Smooth muscle cell (in vitro differentiated cells): ENCODE measurements at regions not wholly inside any gene's neighbourhood (a gene's known extent, or its start where the extent isn't known, plus 50 kb on each side); places are given as distances from the start of the nearest gene placed in this dataset.
"Not testable (repeated sequence)": the region's sequence is repeated elsewhere in the genome, so short reads cannot be mapped to it uniquely, and the experiment has no call there.

Experiments used
- DNase-seq: peaks from one replicate; lab custom pipeline; 2025; ENCODE audit not compliant: unreplicated experiment; lab: John Stamatoyannopoulos, UW
- H2AFZ ChIP-seq: fragments of 200-600 bp; sonication (generic); 2 replicates; pipeline ENCODE4 v1.6.0; 2016; ENCODE audit warnings: antibody characterized with exemption, low read depth, mild to moderate bottlenecking
- H3F3A ChIP-seq: fragments of 200-600 bp; sonication (generic); 2 replicates; pipeline ENCODE4 v1.6.0; 2017; ENCODE audit warnings: antibody characterized with exemption, low read depth
- H3K27ac ChIP-seq: fragments of 200-600 bp; sonication (generic); 2 replicates; pipeline ENCODE4 v1.5.1; 2016; ENCODE audit warnings: low read depth, mild to moderate bottlenecking
- H3K27me3 ChIP-seq: fragments of 200-600 bp; sonication (generic); 2 replicates; pipeline ENCODE4 v1.6.1; 2016; ENCODE audit warnings: low read depth, mild to moderate bottlenecking
- H3K36me3 ChIP-seq: fragments of 200-600 bp; sonication (generic); 2 replicates; pipeline ENCODE4 v1.5.1; 2016; ENCODE audit warnings: low read depth
- H3K4me1 ChIP-seq: fragments of 200-600 bp; sonication (generic); 2 replicates; pipeline ENCODE4 v1.5.1; 2016; ENCODE audit warnings: low read depth
- H3K4me2 ChIP-seq: fragments of 200-600 bp; sonication (generic); 2 replicates; pipeline ENCODE4 v1.6.0; 2016; ENCODE audit warnings: mild to moderate bottlenecking
- H3K4me3 ChIP-seq: fragments of 200-600 bp; sonication (generic); 2 replicates; pipeline ENCODE4 v1.5.1; 2016; ENCODE audit warnings: mild to moderate bottlenecking
- H3K79me2 ChIP-seq: fragments of 200-600 bp; sonication (generic); 2 replicates; pipeline ENCODE4 v1.6.0; 2016; ENCODE audit warnings: low read depth, mild to moderate bottlenecking
- H3K9ac ChIP-seq: fragments of 200-600 bp; sonication (generic); 2 replicates; pipeline ENCODE4 v1.6.0; 2016; ENCODE audit warnings: low read depth
- H3K9me3 ChIP-seq: fragments of 200-600 bp; sonication (generic); replicated peaks from 2 replicates; pipeline ENCODE4 v1.5.1; 2016; ENCODE audit warnings: low read depth
- H4K20me1 ChIP-seq: fragments of 200-600 bp; sonication (generic); 2 replicates; pipeline ENCODE4 v1.6.0; 2016; ENCODE audit warnings: low read depth
- WGBS: methylation state at CpG from one replicate; pipeline ENCODE4 v1.1.7; 2016; ENCODE audit warnings: low lambda C conversion rate; 5-methylcytosine and 5-hydroxymethylcytosine counted together
- TF ChIP-seq, protein P1 (sequence below): fragments of 200-600 bp; sonication (generic); IDR thresholded peaks from 2 replicates; pipeline ENCODE4 v1.5.1; 2017; ENCODE audit warnings: borderline replicate concordance, mild to moderate bottlenecking, antibody characterized with exemption; ENCODE audit not compliant: insufficient read depth, poor library complexity, severe bottlenecking

GRCh38 chr5:25970906-25971489 is 1067.4 kb downstream of the CDH9 start:
- TF ChIP-seq, protein P1, sequence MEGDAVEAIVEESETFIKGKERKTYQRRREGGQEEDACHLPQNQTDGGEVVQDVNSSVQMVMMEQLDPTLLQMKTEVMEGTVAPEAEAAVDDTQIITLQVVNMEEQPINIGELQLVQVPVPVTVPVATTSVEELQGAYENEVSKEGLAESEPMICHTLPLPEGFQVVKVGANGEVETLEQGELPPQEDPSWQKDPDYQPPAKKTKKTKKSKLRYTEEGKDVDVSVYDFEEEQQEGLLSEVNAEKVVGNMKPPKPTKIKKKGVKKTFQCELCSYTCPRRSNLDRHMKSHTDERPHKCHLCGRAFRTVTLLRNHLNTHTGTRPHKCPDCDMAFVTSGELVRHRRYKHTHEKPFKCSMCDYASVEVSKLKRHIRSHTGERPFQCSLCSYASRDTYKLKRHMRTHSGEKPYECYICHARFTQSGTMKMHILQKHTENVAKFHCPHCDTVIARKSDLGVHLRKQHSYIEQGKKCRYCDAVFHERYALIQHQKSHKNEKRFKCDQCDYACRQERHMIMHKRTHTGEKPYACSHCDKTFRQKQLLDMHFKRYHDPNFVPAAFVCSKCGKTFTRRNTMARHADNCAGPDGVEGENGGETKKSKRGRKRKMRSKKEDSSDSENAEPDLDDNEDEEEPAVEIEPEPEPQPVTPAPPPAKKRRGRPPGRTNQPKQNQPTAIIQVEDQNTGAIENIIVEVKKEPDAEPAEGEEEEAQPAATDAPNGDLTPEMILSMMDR: no peak
- Histone ChIP-seq H3K9ac (no peak overlapping the region), H3K9me3 (no peaks in the 10 kb centered on the region), H3K4me1 (no peaks in the 10 kb centered on the region), H3K27me3 (no peaks in the 10 kb centered on the region), H3K27ac (no peak overlapping the region), H3K79me2 (no peaks in the 10 kb centered on the region), H3F3A (no peaks in the 10 kb centered on the region), H3K4me3 (no peak overlapping the region), H2AFZ (no peak overlapping the region), H3K36me3 (no peaks in the 10 kb centered on the region), H3K4me2 (no peak overlapping the region), H4K20me1 (no peaks in the 10 kb centered on the region)
- DNase-seq: no peak
- 92% methylated on average over 3 of the region's 3 CpGs for WGBS

- H3K9me3 ChIP-seq, H3K36me3 ChIP-seq, H3K27me3 ChIP-seq, H2AFZ ChIP-seq, DNase-seq, H3K79me2 ChIP-seq, H3K4me2 ChIP-seq, H4K20me1 ChIP-seq, H3K4me3 ChIP-seq, H3F3A ChIP-seq, H3K4me1 ChIP-seq, H3K27ac ChIP-seq, H3K9ac ChIP-seq: not testable (repeated sequence)
- WGBS: 90% methylated on average over 2 of the region's 2 CpGs
Measured at GRCh38 chr5:25969042-25969441, 1069.3 kb downstream of the CDH9 start.

DNA sequence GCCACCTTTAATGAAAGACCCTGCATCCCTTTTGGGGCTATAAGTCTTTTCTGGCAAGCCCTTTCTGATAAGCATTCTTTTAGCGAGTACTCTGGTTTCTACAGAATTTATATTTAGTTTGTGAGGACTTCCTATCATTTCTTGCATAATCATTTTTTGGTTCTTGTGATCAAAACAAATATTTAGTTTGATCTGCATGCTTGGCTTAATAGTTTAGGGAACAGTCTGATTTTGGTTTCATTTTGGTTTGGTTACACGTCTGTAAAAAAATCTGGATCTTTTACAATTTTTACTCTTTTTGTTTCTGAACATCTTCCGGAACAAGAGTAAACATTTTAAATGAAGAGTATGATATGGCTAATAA is 1074.4 kb downstream of the CDH9 start:
- TF ChIP-seq, protein P1: no peak

DNA sequence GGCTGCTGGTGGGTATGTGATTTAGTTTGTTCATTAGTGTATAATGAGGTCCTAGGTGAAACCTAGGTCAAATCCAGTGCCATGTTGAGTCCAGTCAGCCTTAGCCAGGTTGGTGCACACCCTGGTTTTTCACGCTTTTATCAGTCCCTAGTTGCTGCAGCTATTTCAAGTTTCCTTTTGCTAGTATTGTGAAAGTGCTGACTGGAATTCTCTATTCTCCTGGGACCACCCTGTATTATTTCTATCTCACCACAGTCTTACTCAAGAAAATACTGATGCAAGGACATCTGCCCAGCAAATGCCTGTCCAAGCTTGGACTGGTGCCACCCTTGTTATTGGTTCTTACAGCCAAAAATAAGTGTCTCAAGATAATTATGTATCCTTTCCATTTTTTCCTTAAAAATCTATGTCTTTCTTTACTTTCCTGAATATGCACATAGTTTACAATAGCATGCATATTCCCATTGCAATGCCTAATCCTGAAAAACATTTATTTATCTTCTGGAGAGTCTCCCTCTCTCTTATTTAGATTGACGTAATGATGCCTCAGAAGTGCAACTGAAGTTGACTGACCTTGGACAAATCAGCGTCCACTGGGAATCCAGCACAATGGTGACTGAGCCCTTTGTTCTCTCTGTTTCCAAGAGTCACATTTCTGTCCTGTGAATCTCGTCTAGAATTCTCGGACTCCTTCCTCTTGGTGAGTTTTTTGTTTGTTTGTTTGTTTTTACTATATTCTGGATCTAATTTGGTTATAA is 1075.0 kb downstream of the CDH9 start:
- TF ChIP-seq, protein P1: no peak
- no peaks in the 10 kb centered on the region for H3K36me3 ChIP-seq
- H3K4me1 ChIP-seq: no peaks in the 10 kb centered on the region
- H3K27me3 ChIP-seq: no peaks in the 10 kb centered on the region
- no peak overlapping the region for H3K27ac ChIP-seq
- H3K79me2 ChIP-seq: no peaks in the 10 kb centered on the region
- no peaks in the 10 kb centered on the region for H3K9me3 ChIP-seq
- no peaks in the 10 kb centered on the region for H3F3A ChIP-seq
- H4K20me1 ChIP-seq: no peaks in the 10 kb centered on the region
- no peak overlapping the region for H3K4me2 ChIP-seq
- DNase-seq: no peak
- no peak overlapping the region for H3K4me3 ChIP-seq
- no peak overlapping the region for H2AFZ ChIP-seq
- 90% methylated on average over 5 of the region's 5 CpGs for whole genome bisulfite sequencing
- no peak overlapping the region for H3K9ac ChIP-seq

More for the DNA sequence above, 1074.4 kb downstream of the CDH9 start:
- Histone ChIP-seq H3K79me2 (no peaks in the 10 kb centered on the region), H3K4me3 (no peak overlapping the region), H3F3A (no peaks in the 10 kb centered on the region), H4K20me1 (no peaks in the 10 kb centered on the region), H3K27me3 (no peaks in the 10 kb centered on the region), H3K9me3 (no peaks in the 10 kb centered on the region), H2AFZ (no peak overlapping the region), H3K4me2 (no peak overlapping the region), H3K27ac (no peak overlapping the region), H3K36me3 (no peaks in the 10 kb centered on the region), H3K9ac (no peak overlapping the region), H3K4me1 (no peaks in the 10 kb centered on the region)
- DNase-seq: no peak
- WGBS: 96% methylated on average over 3 of the region's 3 CpGs
